ENCODE measurements at regions not wholly inside any gene's neighbourhood (a gene's known extent, or its start where the extent isn't known, plus 50 kb on each side); places are given as distances from the start of the nearest gene placed in this dataset.

GRCh38 chr11:115085461-115086210 is 407.3 kb downstream of the NXPE2 start:
- Histone ChIP-seq H3K27me3 (replicated peaks in 1 of 2; ENCODE audit: control insufficient read depth in 2 of 2, insufficient read depth in 2 of 2, low read length in 1 of 2) (no peaks in the 10 kb centered on the region; a peak in 1 of 4 replicates), H3K79me2 (ENCODE audit: control insufficient read depth, insufficient read depth, low read length) (no peaks in the 10 kb centered on the region), H4K20me1 (ENCODE audit: control insufficient read depth, insufficient read depth) (no peaks in the 10 kb centered on the region), H3K4me3 (no peak overlapping the region), H3K36me3 (ENCODE audit: control insufficient read depth in 2 of 2, insufficient read depth in 2 of 2, low read length in 1 of 2) (no peaks in the 10 kb centered on the region), H3K9ac (ENCODE audit: control insufficient read depth, insufficient read depth, low read length) (no peak overlapping the region), H3K4me1 (ENCODE audit: control insufficient read depth, insufficient read depth, low read length) (no peaks in the 10 kb centered on the region), H3K27ac (ENCODE audit: control insufficient read depth, insufficient read depth) (no peak overlapping the region), H3K4me2 (ENCODE audit: control insufficient read depth, insufficient read depth) (no peak overlapping the region), H3K9me3 (replicated peaks; ENCODE audit: control insufficient read depth, insufficient read depth, low read length) (no peaks in the 10 kb centered on the region), H2AFZ (ENCODE audit: control insufficient read depth, low read depth, low read length) (no peak overlapping the region)
- no TSS peak for BruUV-seq (replicated peaks)
- intact Hi-C loops (cut with micrococcal nuclease; ENCODE audit: unreplicated experiment), result no loop called here
- ChIA-PET SMC1A (ENCODE audit: uncharacterized antibody, unreplicated experiment) (no interaction called here), CTCF (no interaction called here), POLR2A (no interaction called here), RAD21 (ENCODE audit: unreplicated experiment) (no interaction called here)
- in situ Hi-C loops (cut with MboI), result no loop called here
- ATAC-seq (no peak), DNase-seq (ENCODE audit: low read depth, low spot score) (no peak), FAIRE-seq (no peak)
- TF ChIP-seq NFIC (IDR thresholded peaks at IDR 0.05; ENCODE audit: low read depth, low read length) (no peak), SUZ12 (IDR thresholded peaks at IDR 0.05; ENCODE audit: unreplicated experiment) (no peak), FOXK2 (IDR thresholded peaks at IDR 0.05) (no peak), USF2 (IDR thresholded peaks at IDR 0.05; ENCODE audit: borderline replicate concordance, low read depth, low read length) (no peak)
- WGBS (ENCODE audit: insufficient coverage, insufficient replicate concordance, low lambda C conversion rate, missing lambda C conversion rate), result 51% methylated on average over 5 of the region's 5 CpGs

- H3K4me1 ChIP-seq (ENCODE audit: control insufficient read depth, insufficient read depth, low read length), result no peaks in the 10 kb centered on the region
- ChIA-PET RAD21 (ENCODE audit: unreplicated experiment) (no interaction called here), SMC1A (ENCODE audit: uncharacterized antibody, unreplicated experiment) (no interaction called here), POLR2A (no interaction called here), CTCF (no interaction called here)
- H3K4me3 ChIP-seq, result no peak overlapping the region
- intact Hi-C loops (cut with micrococcal nuclease; ENCODE audit: unreplicated experiment) (no loop called here), in situ Hi-C loops (cut with MboI) (no loop called here)
- no peak for TF ChIP-seq ZNF24 (IDR thresholded peaks at IDR 0.05)
- no peak for TF ChIP-seq MXI1 (IDR thresholded peaks at IDR 0.05; ENCODE audit: low read depth, low read length)
- no peak for TF ChIP-seq ZSCAN29 (IDR thresholded peaks at IDR 0.05)
- TF ChIP-seq NR2C2 (IDR thresholded peaks at IDR 0.05; ENCODE audit: borderline replicate concordance, control insufficient read depth, insufficient read length, low read depth), result no peak
- no peak for TF ChIP-seq MAX (IDR thresholded peaks at IDR 0.05; ENCODE audit: low read depth, low read length)
- no peak for TF ChIP-seq SIX5 (IDR thresholded peaks at IDR 0.05; ENCODE audit: low read depth, low read length, severe bottlenecking)
- TF ChIP-seq CEBPB (IDR thresholded peaks at IDR 0.05; ENCODE audit: borderline replicate concordance in 1 of 2, low read depth in 2 of 2, low read length in 2 of 2), result no peak
- TF ChIP-seq NKRF (conservative IDR thresholded peaks at IDR 0.05), result no peak
- TF ChIP-seq TAF1 (IDR thresholded peaks at IDR 0.05; ENCODE audit: borderline replicate concordance, low read depth, low read length), result no peak
- no peak for TF ChIP-seq NFIC (IDR thresholded peaks at IDR 0.05; ENCODE audit: low read depth, low read length)
- no peak for TF ChIP-seq RB1 (IDR thresholded peaks at IDR 0.05; ENCODE audit: borderline replicate concordance)
- TF ChIP-seq STAT3 (IDR thresholded peaks at IDR 0.05; ENCODE audit: low read depth, low read length), result no peak
- H4K20me1 ChIP-seq (ENCODE audit: control insufficient read depth, insufficient read depth), result no peaks in the 10 kb centered on the region
- no peak overlapping the region for H3K27ac ChIP-seq (ENCODE audit: control insufficient read depth, insufficient read depth)
- H3K9ac ChIP-seq (ENCODE audit: control insufficient read depth, insufficient read depth, low read length), result no peak overlapping the region
- no peak overlapping the region for H2AFZ ChIP-seq (ENCODE audit: control insufficient read depth, low read depth, low read length)
- ATAC-seq (no peak), DNase-seq (ENCODE audit: low read depth, low spot score) (no peak), FAIRE-seq (no peak)
- H3K36me3 ChIP-seq (ENCODE audit: control insufficient read depth in 2 of 2, insufficient read depth in 2 of 2, low read length in 1 of 2), result no peaks in the 10 kb centered on the region
- no peaks in the 10 kb centered on the region for H3K9me3 ChIP-seq (replicated peaks; ENCODE audit: control insufficient read depth, insufficient read depth, low read length)
- BruUV-seq (replicated peaks), result no TSS peak
- no peaks in the 10 kb centered on the region for H3K79me2 ChIP-seq (ENCODE audit: control insufficient read depth, insufficient read depth, low read length)
- 0% methylated on average over 2 of the region's 2 CpGs for WGBS (ENCODE audit: insufficient coverage, insufficient replicate concordance, low lambda C conversion rate, missing lambda C conversion rate)
- H3K27me3 ChIP-seq (replicated peaks in 1 of 2; ENCODE audit: control insufficient read depth in 2 of 2, insufficient read depth in 2 of 2, low read length in 1 of 2), result no peaks in the 10 kb centered on the region; a peak in 1 of 4 replicates
- no peak overlapping the region for H3K4me2 ChIP-seq (ENCODE audit: control insufficient read depth, insufficient read depth)
These were observed 409.5 kb downstream of the NXPE2 start for GRCh38 chr11:115087791-115088190.

All from GM12878 (cell line).